RWPE1 (cell line): ENCODE measurements at regions not wholly inside any gene's neighbourhood (a gene's known extent, or its start where the extent isn't known, plus 50 kb on each side); places are given as distances from the start of the nearest gene placed in this dataset.

Source experiments
- CTCF ChIA-PET: fragments of 350-600 bp; sonication (Branson Sonifier 250); formaldehyde crosslinking; extraction: SDS; loops from one replicate; lab custom pipeline; 2021; lab: Yijun Ruan, JAX
- POLR2A ChIA-PET: fragments of 400-600 bp; formaldehyde crosslinking; extraction: SDS; loops from one replicate; lab custom pipeline; 2020; ENCODE audit warnings: antibody characterized with exemption; ENCODE audit not compliant: low non-redundant PET; lab: Yijun Ruan, JAX
- DNase-seq: peaks from one replicate; pipeline ENCODE4 v3.0.0; 2012; ENCODE audit warnings: low spot score
- H3K27ac ChIP-seq: fragments of 450-650 bp; 2 replicates; pipeline ENCODE4 v1.5.1; 2017
- CTCF ChIP-seq: fragments of 450-650 bp; conservative IDR thresholded peaks from 2 replicates; pipeline ENCODE4 v1.5.1; 2017; ENCODE audit warnings: low read depth, mild to moderate bottlenecking

- CTCF ChIA-PET, result no interaction called here
- DNase-seq, result no peak
- POLR2A ChIA-PET, result no interaction called here
- no peak overlapping the region for H3K27ac ChIP-seq
- TF ChIP-seq CTCF, result no peak
Measured at GRCh38 chr5:17727098-17727497, 92.8 kb downstream of the TAF11L14 start.

DNA sequence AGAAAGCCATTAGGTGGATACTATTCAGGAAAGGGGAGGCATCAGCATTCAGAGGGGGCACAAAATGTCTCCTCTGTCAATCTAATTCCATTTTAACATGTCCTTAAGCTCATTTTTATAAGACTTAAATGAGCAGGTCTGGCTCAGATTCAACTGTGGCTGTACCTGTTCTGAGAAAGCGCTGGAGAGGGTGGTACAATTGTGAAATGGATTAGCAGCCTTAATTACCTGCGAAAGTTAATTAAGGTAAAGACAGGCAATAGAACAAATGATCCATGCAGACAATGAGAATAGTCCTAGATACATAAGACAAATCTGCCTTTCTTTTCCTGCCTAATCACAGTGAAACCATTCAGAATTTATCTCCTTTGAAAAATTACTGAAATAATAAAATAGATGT, 96.2 kb downstream of the TAF11L14 start:
- ChIA-PET CTCF (interaction anchor here (0.5 to 0.6 kb wide), 2 partner anchors 312 to 349 kb away, joined by 4 read pairs; no protein-coding TSS in a partner anchor), POLR2A (no interaction called here)
- no peak for DNase-seq

GRCh38 chr5:17732351-17732923, 98.2 kb downstream of the TAF11L14 start:
- no peak for DNase-seq
- no peak overlapping the region for H3K27ac ChIP-seq
- TF ChIP-seq CTCF, result no peak
- CTCF ChIA-PET, result no interaction called here
- POLR2A ChIA-PET, result no interaction called here

More for the DNA sequence above, 96.2 kb downstream of the TAF11L14 start:
- no peak for TF ChIP-seq CTCF
- H3K27ac ChIP-seq, result no peak overlapping the region

DNA sequence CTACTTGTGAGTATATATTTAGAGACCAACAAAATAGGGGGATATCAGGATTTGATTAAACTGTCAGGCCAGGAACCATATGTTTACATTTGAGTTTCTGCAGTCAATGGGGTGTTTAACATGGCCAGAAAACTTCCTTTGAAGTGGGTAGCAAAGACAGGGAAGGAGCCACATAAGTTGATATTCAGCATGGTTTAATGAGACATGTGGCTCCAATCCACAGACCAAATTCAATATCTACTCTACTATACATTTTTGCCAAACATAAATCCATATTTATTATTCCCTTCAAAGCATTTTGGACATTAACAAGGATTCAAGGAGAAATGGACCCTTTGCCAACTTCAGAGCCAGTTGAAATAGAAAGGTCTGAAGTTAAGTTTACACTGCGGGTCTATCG, 99.8 kb downstream of the TAF11L14 start:
- POLR2A ChIA-PET, result no interaction called here
- no peak for DNase-seq
- TF ChIP-seq CTCF, result no peak
- no peak overlapping the region for H3K27ac ChIP-seq
- CTCF ChIA-PET, result no interaction called here

GRCh38 chr5:17735761-17736160, 101.5 kb downstream of the TAF11L14 start:
- H3K27ac ChIP-seq, result no peak overlapping the region
- ChIA-PET POLR2A (no interaction called here), CTCF (interaction anchor here (0.7 kb wide), 1 partner anchor 18 kb away, joined by 3 read pairs; no protein-coding TSS in a partner anchor)
- no peak for DNase-seq
- TF ChIP-seq CTCF, result no peak

DNA sequence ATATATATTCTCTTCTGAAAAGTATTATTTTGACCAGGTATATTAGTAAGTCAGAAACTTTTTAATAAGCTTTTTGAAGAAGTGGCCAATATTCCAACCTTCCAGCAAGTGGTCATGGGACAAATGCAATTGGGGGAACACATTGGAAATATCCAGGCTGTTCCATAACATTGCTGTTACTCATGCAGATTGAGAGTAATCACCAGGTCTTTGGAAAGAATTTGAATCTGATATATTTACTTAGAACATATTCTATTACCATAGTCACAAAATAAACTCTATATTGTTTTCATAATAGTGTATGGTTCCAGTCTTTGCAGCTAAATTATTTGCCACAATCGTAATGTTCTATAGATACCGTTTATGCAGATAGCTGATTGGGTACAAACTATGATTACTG, 102.8 kb downstream of the TAF11L14 start:
- no peak for TF ChIP-seq CTCF
- DNase-seq, result no peak
- POLR2A ChIA-PET, result no interaction called here
- H3K27ac ChIP-seq, result no peak overlapping the region
- CTCF ChIA-PET, result no interaction called here
